Stimulated activated CD4-positive, alpha-beta T cell treated with anti-CD3 and anti-CD28 coated beads, Interleukin-12 subunit alpha, Interleukin-12 subunit beta, amount 100 ng/mL, for 24 hours (primary cell): ENCODE measurements at regions not wholly inside any gene's neighbourhood (a gene's known extent, or its start where the extent isn't known, plus 50 kb on each side); places are given as distances from the start of the nearest gene placed in this dataset.
"Not testable (repeated sequence)": the region's sequence is repeated elsewhere in the genome, so short reads cannot be mapped to it uniquely, and the experiment has no call there.

Source experiments
- DNase-seq, 2 experiments: peaks; one replicate each; pipeline ENCODE4 v3.0.0-alpha.2; 2020; ENCODE audit warnings: low read depth in 2 of 2

GRCh38 chr6:40693768-40694167 is 106.6 kb upstream of the LRFN2 start:
- no peak for DNase-seq

DNA sequence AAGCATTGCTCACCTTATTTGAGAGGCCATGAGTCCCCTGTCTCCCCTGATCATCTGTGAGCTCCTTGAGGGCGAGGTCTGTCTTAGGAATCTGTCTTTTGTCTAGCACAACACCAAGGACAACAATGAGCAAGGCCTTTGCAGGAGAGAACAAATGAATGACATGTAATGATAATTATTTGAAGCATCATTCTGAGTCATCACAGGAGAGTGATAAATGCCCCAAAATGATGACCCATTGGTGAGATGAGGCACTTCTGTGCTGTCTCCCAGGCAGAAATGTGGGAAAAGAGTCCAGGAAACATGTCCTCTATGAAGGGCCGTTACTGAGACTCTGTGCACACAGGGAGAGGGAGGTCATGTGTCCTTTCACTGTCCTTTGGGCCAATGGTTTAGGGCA is 105.2 kb upstream of the LRFN2 start:
- DNase-seq, result no peak

DNA sequence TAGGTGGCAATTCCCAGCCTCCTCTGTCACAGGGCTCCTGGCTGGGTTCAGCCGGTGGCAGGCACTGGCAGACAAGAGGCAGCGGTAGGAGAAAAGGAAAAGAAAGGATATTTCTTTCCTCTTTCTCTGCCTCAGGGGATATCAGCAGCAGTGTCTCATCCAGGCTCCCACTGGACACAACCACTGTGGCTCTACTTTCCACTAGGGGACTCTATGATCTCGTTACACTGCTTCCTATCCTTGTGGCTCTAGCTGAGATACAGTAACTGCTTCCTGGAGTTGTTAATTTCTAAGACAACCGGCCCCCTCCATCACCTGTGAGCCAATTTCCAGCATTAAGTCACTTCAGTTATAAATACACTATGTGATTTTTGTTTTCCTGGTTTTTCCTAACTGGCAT is 102.0 kb upstream of the LRFN2 start:
- DNase-seq, result no peak

GRCh38 chr6:40688214-40688761 is 101.1 kb upstream of the LRFN2 start:
- DNase-seq, result no peak

DNA sequence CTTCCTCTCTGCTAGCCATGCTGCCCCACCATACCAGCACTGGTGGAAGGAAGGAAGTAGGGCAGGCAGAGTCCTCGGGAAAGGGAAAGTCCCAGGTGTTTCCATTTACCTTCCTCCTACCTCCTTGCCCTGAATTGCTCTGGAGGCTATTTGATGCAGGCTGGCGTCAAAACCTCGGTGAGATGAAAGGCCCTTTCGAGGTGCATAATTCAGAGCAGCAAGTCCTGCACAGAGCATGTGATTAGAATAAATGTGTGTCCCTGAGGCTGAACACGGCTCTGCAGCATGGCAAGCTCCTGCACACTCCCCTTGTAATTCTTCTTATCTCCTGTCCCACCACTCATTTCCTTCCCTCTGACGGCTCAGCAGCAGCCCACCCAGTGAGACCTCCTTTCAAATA is 98.7 kb upstream of the LRFN2 start:
- DNase-seq, result no peak

DNA sequence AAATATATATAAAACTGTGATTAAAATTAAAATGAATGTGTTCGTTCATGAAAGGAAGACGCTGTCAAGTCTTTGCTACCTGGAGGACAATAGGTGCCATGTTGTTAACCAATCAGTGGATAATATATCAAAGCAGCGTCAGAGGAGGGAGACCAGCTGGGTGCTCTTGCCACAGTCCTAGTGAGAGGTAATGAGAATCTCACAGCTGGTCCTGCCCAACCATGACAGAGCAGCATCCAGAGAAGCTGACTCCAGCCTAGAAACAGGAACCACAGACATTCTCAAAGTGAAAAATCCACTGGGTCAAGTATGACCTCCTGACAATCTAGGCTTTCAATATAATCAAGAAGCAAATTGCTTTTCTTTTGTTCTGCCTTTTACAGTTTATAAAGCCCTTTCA is 94.5 kb upstream of the LRFN2 start:
- no peak for DNase-seq

- no peak for DNase-seq
These were observed 91.8 kb upstream of the LRFN2 start for GRCh38 chr6:40678941-40679340.

DNA sequence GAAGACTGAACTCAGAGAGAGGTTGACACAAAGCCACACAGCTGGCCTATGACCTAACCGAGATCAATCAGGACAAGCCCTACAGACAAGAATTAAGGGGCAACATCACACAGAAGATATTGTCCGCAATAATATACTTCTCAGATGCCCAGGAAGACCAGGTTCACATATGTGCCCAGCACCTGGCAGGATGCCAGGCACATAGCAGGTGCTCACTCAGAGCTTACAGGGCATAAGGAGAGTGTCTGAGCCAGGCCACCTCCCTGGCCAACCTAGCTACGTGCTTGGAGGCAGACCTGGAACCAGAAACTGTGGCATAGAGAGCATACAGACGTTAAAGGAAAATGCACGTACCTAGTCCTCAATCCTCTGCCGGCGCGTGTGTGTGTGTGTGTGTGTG is 87.0 kb upstream of the LRFN2 start:
- no peak for DNase-seq

DNA sequence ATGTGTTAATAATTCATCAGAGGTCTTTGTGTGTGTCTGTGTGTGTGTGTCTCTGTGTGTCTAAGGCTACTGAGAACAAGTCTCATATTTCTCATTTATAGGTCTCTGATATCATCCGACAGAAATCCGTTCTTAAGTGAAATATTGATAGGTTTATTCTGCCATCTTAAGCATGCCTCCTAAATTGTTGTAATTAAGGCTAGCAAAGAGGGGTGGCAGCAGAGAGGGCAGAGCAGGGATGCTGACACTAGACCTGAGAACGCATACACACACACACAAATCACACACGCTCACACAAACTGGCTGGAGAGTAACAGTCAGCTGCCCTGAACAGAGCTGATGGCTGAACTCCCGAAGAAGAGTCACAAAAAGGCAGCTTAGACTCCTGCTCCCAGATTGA is 84.9 kb upstream of the LRFN2 start:
- no peak for DNase-seq

DNA sequence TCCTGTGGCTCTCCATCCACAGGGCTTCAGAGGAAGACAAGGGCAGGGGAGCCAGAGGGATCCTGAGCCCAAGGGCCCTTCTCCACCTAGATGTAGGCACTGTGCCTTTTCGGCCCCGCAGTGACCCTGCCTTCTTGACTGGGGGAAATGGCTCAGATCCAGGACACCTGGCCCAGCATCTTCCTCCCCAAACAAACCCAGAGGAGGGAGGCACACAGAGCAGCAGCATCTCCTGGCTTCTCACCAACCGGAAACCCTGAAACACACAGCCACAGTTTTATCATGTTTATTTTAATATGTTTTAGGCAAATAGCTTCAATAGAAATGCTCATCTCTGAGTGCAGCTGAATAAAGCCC is 84.5 kb upstream of the LRFN2 start:
- no peak for DNase-seq

DNA sequence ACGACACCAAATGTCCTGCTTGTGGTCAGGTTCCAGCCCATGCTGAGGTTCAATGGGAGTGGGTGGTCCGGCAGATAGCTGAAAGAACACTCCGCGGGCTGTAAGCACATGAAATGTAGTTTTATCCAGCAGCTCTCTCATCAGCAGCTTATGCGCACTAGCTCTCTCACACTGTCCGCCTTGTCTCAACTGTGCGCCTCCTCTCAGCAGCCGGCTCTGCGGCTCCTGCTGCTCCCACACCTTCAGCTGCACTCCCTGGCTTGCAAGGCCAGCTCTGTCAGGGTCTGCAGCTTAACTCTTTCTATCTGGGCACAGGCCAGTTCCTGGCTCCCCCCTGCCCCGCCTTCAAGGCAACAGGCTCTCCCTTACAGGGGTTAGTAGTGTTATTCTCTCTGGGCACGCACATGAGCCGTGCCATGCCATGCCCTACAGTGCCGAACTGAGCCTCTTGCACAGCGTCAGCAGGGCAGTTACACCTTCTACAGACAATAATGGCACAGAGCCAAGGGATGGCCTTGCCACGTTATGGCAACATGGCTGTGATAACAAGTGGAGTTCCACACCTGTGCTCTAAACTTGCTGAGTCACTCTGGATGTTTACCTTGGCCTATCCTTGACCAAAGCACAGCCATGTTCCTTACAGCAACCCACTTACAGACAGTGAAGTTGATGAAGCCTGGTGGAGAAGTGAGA is 84.0 kb upstream of the LRFN2 start:
- no peak for DNase-seq

DNA sequence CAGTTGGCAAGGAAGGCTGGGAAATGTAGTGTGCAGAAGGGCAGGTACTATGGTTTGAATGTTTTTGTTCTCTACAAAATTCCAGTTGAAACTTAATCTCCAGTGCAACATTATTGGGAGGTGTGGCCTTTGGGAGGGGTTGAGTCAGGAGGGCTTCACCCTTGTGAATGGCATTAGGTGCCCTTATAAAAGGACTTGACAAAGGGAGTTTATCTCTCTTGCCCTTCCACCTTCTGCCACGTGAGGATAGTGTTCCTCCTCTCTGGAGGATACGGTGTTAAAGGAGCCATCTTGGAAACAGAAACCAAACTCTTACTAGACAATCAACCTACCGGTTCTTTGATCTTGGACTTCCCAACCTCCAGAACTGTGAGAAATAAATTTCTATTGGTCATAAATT is 82.2 kb upstream of the LRFN2 start:
- no peak for DNase-seq

GRCh38 chr6:40668203-40668602 is 81.0 kb upstream of the LRFN2 start:
- DNase-seq, result no peak

DNA sequence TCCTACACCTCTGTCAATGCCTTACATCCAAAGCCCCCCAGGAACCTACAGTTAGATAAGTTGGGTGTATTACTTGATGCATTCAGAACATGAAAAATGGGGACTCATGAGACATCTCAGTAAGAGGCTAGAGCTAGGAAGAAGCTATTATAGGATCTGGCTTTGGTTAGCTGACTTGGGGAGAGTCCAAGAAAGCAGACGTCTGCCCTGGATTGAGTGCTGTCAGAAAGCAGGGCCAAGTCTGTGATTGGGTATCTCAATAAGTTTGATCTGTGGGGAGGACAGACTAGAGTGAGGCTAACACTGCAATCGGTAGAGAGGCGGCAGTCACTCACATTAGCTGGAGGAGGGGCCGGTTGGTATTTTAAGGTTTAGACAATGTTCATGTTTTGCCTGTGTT is 79.4 kb upstream of the LRFN2 start:
- no peak for DNase-seq

DNA sequence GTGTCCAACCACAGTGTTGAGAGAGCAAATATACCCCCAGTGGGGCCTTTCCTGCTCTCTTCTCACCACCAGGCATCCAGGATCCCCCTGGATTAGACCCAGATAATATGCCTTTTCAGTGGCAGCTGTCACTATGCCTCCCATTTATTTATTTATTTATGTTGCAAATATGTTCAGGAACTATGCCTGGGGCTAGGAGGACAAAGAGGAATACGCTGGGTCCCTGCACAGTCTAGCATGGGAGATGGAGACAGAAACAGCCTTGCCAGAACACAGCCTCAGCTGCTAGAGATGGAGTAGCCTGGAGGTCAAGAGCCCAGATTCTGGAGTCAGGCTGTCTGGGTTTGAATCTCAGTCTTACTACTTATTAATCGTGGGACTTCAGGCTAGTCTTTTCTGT is 74.6 kb upstream of the LRFN2 start:
- DNase-seq, result no peak

GRCh38 chr6:40656772-40657171 is 69.6 kb upstream of the LRFN2 start:
- DNase-seq, result not testable (repeated sequence)

- DNase-seq, result no peak
These were observed 67.7 kb upstream of the LRFN2 start for GRCh38 chr6:40654828-40655227.

GRCh38 chr6:40645043-40645442 is 57.9 kb upstream of the LRFN2 start:
- DNase-seq, result no peak

DNA sequence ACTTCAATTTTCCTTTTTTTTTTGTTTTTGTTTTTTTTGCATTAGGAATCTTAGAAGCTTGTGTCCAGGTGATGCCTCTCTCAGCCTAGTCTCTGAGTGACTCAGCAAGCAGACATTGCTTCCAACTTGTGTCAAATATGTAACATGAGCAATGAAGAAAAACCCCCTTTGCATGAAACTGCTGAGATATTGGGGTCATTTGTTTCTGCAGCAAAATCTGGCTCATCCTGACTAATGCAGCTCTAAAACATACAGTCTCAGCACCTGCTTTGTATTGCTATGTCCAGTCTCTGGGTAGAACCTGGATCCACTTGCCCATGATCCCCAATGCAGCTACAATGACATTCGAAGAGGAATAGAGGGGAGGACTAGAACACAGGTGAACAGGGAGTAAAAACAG is 55.7 kb upstream of the LRFN2 start:
- DNase-seq, result no peak

GRCh38 chr6:40642190-40642589 is 55.0 kb upstream of the LRFN2 start:
- no peak for DNase-seq

GRCh38 chr6:40640599-40641227 is 53.5 kb upstream of the LRFN2 start:
- DNase-seq, result no peak
